Stimulated activated CD8-positive, alpha-beta memory T cell treated with anti-CD3 and anti-CD28 coated beads, Interleukin-12 subunit alpha, Interleukin-12 subunit beta, amount 100 ng/mL, for 1 hour (primary cell): ENCODE measurements at regions not wholly inside any gene's neighbourhood (a gene's known extent, or its start where the extent isn't known, plus 50 kb on each side); places are given as distances from the start of the nearest gene placed in this dataset.

Experiments used
- DNase-seq: peaks from one replicate; pipeline ENCODE4 v3.0.0-alpha.2; 2020; ENCODE audit warnings: low read depth

DNA sequence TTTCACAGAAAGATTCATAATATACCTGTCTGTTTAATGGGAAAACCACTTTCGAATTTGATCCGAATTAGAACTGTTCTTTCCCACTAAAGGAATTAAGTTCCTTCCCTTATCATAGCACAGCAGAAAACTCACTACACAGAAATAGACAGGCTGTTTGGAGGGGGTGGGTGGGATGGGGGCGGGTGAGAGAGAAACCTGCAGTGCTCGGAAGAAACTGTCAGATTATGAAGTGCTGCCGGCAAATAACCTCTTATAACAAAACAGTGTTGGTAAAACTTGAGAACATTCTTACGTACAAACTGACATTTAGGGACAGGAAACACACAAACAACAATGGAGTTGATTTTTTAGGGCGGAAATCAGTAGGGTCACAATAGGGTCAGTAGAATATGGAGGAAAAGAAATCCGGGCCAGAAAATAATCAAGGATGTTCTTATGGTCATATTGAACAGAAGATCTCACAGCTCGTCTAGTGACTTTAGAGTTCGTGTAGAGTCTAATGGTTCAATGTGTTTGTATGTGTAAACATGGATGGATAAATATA, 756.0 kb upstream of the LRATD1 start:
- no peak for DNase-seq

DNA sequence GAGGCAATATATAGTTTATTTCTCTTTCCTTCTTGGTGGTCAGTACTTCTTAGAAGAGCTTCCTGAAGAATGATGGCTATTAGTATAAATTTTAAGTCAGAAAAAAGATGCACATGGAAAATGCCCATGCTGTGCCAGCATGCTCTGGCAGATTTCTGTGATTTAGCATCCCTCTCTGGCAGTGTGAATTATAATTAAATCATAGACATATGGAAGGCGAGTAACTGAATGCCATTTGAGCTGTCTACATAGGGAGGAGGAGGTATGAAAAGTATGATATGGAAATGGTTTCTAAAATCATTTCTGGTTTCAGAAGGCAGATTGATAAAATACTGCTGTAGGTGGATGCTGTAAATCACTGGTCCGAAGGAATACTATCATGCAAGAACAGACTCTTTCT, 754.9 kb upstream of the LRATD1 start:
- DNase-seq: no peak

DNA sequence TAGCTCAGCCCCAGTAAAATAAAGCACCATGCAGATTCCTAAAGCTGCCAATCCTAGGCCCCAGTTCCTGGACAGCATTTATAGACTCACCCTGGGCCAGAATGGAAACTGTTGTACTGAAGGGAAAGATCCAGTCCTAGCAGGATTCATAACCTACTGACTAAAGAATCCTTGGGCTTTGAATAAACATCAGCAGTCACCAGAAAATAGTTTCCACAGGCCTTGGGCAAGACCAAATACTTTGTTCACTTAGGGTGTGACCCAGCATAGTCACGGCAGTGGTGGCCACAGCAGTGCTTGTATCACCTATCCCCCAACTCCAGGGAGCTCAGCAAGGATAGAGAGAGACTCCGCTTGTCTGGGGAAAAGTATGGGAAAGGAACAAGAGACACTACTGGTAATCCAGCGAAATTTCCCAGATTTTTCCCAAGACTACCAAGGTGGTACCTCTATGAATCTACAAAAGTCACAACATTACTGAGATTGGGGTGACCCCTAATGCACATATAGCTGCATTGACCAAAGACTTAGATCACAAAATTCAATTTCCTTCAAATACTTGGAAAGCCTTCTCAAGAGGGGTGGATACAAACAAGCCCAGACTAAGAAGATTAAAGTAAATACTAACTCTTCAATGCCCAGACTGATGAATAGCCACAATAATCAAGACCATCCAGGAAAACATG, 748.1 kb upstream of the LRATD1 start:
- DNase-seq: no peak

DNA sequence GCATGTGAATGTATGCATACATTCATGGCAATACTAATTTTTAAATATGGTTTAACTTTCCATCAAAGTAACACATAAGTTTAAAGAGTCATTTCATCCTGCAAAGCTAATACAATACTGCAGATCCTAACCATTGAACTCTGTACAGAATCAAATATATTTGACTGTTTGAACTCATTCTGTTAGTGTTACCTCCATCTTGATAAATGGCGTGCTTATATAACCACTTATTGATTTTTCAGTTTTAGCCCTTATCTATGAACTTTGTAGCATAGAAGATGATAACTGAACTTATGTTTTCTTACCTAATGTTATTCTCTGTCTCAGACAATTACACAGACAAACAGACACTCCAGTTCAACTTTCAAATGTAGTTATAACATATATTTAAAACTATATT, 731.0 kb upstream of the LRATD1 start:
- DNase-seq: no peak

DNA sequence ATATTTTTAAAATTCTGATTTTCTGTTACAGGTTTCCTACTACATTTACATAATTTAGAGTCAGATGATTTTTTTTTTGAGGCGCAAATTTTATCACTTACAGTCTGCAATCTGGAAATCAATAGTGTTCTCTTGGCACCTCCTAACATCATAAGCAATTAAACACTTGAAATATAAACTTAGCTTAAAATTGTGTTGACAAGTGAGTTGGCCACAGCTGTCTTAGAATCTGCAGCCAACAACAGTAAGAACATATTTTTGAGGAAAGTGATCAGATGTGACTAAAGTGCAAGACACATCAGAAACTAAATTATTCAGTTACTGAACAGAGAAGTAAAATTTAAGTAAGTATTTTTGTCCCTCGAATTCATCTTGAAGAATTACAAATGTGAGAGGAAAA, 726.7 kb upstream of the LRATD1 start:
- no peak for DNase-seq

- DNase-seq: no peak
These were observed 716.5 kb upstream of the LRATD1 start for GRCh38 chr2:13916066-13916465.

DNA sequence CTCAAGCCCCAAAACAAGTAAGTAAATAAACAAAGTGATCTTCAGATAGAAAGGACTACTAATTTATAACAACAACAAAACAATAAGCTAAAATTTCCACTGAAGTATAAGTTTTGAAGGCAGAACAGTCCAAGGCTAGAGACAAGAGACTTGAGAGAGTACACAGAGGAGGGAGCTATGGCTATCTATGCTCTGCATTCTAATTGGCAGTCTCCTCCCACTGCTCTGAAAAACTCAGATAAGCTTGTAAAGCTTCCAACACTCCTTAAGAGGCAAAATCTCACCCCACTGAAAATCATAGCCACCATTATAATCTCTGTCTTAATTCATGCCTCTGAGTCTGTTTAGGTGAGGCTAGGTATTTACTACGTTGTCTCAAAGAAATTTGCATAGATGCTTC, 714.6 kb upstream of the LRATD1 start:
- no peak for DNase-seq

DNA sequence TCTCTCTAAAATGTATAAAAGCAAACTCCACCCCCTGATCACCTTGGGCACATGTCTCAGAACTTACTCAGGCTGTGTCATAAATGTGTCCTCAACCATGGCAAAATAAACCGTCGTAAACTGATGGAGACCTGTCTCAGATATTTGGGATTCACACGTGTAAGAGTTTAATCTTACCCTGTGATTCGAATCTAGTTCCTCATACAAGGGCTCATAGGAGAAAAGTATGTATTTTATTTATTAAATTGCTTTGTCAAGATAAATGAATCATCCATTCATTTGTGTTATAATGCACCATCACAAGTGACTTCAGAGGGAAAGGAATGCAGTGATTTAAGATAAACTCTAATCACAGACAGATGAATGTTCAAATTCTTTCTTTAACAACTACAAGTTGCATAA, 712.5 kb upstream of the LRATD1 start:
- no peak for DNase-seq

DNA sequence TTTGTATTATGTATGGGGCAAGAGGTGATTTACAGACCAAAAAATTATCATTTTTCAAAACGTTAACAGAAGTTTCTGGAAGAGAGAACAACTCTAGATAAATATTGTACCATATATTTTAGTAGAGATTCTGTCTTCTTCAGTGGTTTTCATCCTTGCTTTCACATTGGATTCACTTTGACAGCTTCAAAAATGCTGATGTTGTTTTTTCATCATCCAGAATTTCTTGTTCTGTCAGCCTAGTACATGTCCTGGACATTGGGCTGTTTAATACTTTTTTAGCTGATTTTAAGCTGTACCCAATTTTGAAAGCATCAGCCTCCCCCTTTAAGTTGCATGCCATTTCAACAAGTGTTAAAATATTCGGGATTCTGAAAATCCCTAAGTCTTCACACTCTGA, 711.3 kb upstream of the LRATD1 start:
- DNase-seq: no peak

DNA sequence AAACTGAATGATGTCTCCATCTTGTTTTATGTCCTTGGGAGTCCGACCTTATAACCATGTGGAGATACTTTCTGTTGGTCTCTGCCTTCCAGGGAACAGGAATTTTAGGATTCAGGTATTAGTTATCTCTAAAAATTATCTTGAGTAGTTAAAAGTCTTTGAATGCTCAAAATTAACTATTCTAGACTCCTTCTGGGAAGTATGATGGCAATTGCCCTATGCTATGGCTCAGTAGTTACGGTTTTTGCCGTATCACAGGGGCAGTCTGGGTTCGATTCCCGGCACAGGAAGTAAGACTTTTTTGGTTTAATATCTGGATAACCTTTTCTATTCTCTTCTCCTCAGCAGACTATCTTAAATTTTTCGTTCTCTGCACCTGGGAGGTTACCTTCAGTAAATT, 708.7 kb upstream of the LRATD1 start:
- no peak for DNase-seq

- DNase-seq: no peak
These were observed 690.4 kb upstream of the LRATD1 start for GRCh38 chr2:13942111-13942510.

- no peak for DNase-seq
These were observed 681.8 kb upstream of the LRATD1 start for GRCh38 chr2:13950761-13951160.

DNA sequence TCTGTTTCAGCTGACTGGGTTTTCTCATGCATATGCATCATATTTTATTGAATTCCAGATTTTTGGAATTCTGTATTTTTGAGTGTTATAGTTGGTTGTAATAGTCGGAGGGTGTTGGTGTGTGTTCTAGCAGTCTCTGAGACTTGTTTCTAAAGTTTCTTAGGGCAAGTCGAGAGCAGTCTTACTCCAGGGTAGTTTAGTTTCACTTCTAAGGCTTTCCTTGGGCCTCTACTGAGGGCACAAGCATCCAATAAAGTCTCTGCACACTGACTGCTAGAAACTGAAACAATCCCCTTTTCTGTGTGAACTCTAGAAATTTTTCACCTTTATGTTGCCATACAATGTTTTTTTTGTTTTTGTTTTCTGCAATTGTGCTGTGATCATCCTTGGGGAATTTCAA, 663.7 kb upstream of the LRATD1 start:
- DNase-seq: no peak

DNA sequence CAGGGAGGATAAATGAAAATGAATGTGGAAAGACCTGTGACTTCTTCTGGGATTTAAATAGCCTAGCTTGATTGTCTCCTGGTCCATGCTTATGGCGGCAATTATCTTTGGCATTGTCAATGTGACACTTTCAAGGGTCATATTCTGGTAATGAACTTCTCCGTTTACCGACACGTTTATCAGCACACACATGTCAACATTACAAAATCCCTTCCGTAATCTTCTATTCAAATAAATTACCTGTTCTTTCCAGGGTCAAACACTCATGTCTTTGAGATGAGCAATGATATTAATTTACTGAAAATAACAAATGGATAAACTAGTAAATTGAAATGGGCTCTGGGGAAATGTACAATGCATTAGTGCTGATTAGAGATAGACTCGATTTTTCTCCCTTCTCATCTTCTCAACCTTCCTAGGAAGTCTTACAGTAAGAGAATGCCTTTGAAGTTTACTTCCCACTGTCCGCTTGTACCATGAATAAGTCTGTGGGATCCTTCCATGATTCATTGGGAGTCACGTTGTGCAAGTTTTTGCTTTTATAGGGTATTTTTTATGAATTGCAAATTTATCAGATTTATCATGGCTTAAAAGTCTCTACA, 646.3 kb upstream of the LRATD1 start:
- DNase-seq: no peak

DNA sequence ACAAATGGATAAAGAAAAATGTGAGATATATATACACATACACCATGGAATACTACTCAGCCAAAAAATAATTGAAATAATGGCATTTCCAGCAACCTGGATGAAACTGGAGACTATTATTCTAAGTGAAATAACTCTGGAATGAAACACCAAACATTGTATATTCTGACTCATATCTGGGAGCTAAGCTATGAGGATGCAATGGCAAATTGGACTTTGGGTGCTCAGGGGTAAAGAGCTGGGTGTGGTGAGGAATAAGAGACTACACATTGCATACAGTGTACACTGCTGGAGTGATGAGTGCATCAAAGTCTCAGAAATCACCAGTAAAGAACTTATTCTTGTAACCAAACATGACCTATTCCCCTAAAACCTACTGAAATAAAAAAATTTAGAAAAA, 636.0 kb upstream of the LRATD1 start:
- no peak for DNase-seq

GRCh38 chr2:14011190-14011589, 621.3 kb upstream of the LRATD1 start:
- no peak for DNase-seq

- DNase-seq: no peak
These were observed 617.3 kb upstream of the LRATD1 start for GRCh38 chr2:14015113-14015630.

DNA sequence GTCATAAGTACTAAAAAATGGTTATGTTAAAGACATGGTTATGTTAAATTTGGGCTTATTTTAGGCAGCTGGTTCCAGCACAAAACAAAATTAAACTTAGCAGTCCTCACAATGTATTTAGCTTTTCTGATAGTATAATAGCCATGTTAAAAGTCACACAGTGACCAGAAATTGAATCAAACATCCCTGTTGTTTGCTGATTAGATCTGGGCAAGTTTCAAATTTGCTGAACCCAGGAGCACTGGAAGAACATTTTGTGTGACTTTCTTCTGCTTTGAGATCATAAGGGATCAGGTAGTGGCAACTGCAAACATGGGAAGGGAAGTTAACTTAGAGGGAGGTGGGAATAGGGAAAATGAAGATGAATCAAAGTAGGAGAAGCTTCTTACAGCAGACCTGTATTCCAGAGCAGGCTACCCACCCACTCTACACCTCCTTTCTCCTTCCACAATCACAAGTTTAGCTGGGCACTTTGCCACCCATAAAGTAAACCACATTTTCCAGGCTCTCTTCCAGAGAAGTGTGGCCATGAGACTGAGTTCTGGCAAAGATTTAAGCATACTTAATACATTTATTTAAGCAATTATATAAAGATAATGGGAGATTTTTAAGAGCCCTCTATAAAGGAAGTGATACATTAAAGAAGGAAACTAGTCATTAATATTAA, 616.1 kb upstream of the LRATD1 start:
- no peak for DNase-seq

DNA sequence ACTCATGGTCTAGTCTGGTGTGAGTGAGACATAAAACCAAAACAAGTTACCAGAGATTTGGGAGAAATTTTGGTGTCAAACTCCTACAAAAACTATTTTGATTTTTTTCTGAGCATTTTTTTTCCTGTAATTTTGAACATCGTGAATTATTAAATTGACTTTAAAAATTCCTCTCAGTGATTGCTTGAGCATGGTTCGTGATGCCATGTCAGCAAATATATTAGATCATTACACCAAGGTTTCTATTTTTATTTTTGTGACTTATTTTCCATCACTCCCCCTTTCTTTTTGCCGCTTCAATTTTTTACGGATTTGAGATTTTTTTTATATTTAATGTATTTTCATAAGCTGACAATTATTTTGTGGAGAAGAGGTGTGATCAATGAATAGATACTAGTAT, 613.9 kb upstream of the LRATD1 start:
- no peak for DNase-seq

DNA sequence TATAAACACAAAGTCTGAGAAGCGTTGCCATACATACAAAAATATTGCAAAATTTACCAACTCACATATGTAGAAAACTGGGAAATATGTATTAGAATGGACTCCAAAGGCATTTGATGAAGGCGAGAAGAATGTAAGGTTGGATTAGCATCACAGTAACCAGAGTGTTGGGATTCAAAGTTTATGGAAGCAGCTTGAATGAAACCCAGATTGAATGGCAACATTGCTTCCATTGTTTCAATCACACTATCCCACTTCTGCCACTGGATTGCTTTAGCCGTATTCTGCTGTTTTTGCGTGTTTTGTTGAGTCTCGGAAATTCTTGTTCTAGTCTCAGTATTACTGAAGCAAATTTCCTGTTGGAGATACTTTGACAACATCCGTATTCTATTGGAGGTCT, 609.0 kb upstream of the LRATD1 start:
- no peak for DNase-seq

- DNase-seq: no peak
These were observed 593.4 kb upstream of the LRATD1 start for GRCh38 chr2:14039134-14039533.

DNA sequence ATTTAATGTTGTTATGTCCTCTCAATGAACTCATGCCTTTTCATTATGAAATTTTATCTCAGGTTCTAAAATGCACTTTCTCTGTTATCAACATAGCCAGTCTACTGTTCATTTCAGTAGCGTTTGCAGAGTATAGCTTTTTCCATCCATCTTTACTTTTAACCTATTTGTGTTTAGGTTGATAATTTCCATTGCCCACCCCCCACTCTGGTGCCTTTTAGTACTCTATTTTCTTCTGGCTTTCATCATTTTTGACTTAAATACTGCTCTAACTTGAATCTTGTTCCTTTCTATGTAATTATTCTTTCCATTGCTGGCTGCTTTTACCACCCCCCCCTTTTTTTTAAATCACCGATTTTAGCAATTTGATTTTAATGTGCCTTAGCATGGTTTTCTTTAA, 585.0 kb upstream of the LRATD1 start:
- no peak for DNase-seq

DNA sequence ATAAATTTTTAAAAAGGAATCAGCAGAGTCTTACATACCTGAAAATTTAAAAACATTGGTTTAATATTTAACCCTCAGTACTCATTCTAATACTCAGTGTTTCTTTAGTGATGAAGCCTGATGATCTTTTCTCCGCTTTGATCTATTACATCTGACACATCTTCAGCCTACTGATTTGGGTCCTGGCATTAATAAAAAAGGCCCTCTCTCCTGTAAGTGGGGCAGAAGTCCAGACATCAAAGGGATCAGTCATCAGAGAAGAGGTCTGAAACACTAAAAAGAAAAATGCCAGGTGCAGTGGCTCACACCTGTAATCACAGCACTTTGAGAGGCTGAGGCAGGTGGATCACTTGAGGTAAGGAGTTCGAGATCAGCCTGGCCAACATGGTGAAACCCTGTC, 581.1 kb upstream of the LRATD1 start:
- no peak for DNase-seq
